ENCODE measurements at regions not wholly inside any gene's neighbourhood (a gene's known extent, or its start where the extent isn't known, plus 50 kb on each side); places are given as distances from the start of the nearest gene placed in this dataset.
"Not testable (repeated sequence)": the region's sequence is repeated elsewhere in the genome, so short reads cannot be mapped to it uniquely, and the experiment has no call there.

GRCh38 chr18:65671621-65672415, 79.0 kb upstream of the CDH7 start:
- no peak for DNase-seq

- DNase-seq = not testable (repeated sequence)
These were observed 80.7 kb upstream of the CDH7 start for GRCh38 chr18:65670145-65670544.

GRCh38 chr18:65661391-65661790, 89.4 kb upstream of the CDH7 start:
- DNase-seq = peak; percentile 4

GRCh38 chr18:65659912-65660311, 90.9 kb upstream of the CDH7 start:
- DNase-seq = no peak

GRCh38 chr18:65659312-65659711, 91.5 kb upstream of the CDH7 start:
- DNase-seq = no peak

- DNase-seq = no peak
These were observed 99.6 kb upstream of the CDH7 start for GRCh38 chr18:65651192-65651591.

GRCh38 chr18:65632236-65632635, 118.6 kb upstream of the CDH7 start:
- DNase-seq = no peak

- DNase-seq = no peak
These were observed 119.0 kb upstream of the CDH7 start for GRCh38 chr18:65631766-65632165.

GRCh38 chr18:65628390-65628789, 122.4 kb upstream of the CDH7 start:
- DNase-seq = no peak

GRCh38 chr18:65623676-65624075, 127.1 kb upstream of the CDH7 start:
- no peak for DNase-seq

- DNase-seq = no peak
These were observed 128.4 kb upstream of the CDH7 start for GRCh38 chr18:65622436-65622835.

GRCh38 chr18:65620076-65620696, 130.6 kb upstream of the CDH7 start:
- peak; percentile 72 for DNase-seq

- no peak for DNase-seq
These were observed 139.9 kb upstream of the CDH7 start for GRCh38 chr18:65610939-65611338.

GRCh38 chr18:65608471-65608870, 142.3 kb upstream of the CDH7 start:
- DNase-seq = no peak

- DNase-seq = no peak
These were observed 143.7 kb upstream of the CDH7 start for GRCh38 chr18:65607161-65607560.

GRCh38 chr18:65606551-65607130, 144.2 kb upstream of the CDH7 start:
- no peak for DNase-seq

GRCh38 chr18:65605352-65605751, 145.5 kb upstream of the CDH7 start:
- not testable (repeated sequence) for DNase-seq

- no peak for DNase-seq
These were observed 149.0 kb upstream of the CDH7 start for GRCh38 chr18:65601775-65602174.

GRCh38 chr18:65592435-65592834, 158.4 kb upstream of the CDH7 start:
- DNase-seq = no peak

GRCh38 chr18:65587491-65587890, 163.3 kb upstream of the CDH7 start:
- no peak for DNase-seq

GRCh38 chr18:65582094-65582493, 168.7 kb upstream of the CDH7 start:
- not testable (repeated sequence) for DNase-seq

GRCh38 chr18:65568866-65569265, 181.9 kb upstream of the CDH7 start:
- DNase-seq = no peak

- DNase-seq = peak; percentile 75
These were observed 183.4 kb upstream of the CDH7 start for GRCh38 chr18:65567372-65567771.

GRCh38 chr18:65548316-65548715, 202.5 kb upstream of the CDH7 start:
- no peak for DNase-seq
